Spleen (tissue), 11 donors: ENCODE measurements at regions not wholly inside any gene's neighbourhood (a gene's known extent, or its start where the extent isn't known, plus 50 kb on each side); places are given as distances from the start of the nearest gene placed in this dataset.

Source experiments
- DNase-seq: peaks from one replicate; pipeline ENCODE4 v3.0.0-alpha.2; 2020
- H3K27ac ChIP-seq, 8 donors: fragments of 200-600 bp; sonication (generic) in 7 of 8; 1 replicate in 4 of 8; 2 replicates in 4 of 8; pipeline versions ENCODE4 v1.5.0 to v1.8.0; 2016 to 2021; ENCODE audit warnings: inconsistent platforms in 4 of 8, mild to moderate bottlenecking in 4 of 8, moderate library complexity in 1 of 8
- H3K27me3 ChIP-seq, 7 donors: fragments of 200-600 bp; sonication (generic) in 6 of 7; replicated peaks in 1 of 7; 1 replicate in 4 of 7; 2 replicates in 3 of 7; pipeline versions ENCODE4 v1.5.0 to v1.8.0; 2016 to 2021; ENCODE audit warnings: inconsistent platforms in 3 of 7, mild to moderate bottlenecking in 1 of 7
- H3K36me3 ChIP-seq, 6 donors: fragments of 200-600 bp; sonication (generic) in 5 of 6; 1 replicate in 4 of 6; 2 replicates in 2 of 6; pipeline versions ENCODE4 v1.5.0 to v1.8.0; 2016 to 2021; ENCODE audit warnings: inconsistent platforms in 2 of 6
- H3K4me1 ChIP-seq, 6 donors: fragments of 200-600 bp; sonication (generic) in 5 of 6; 1 replicate in 3 of 6; 2 replicates in 3 of 6; pipeline versions ENCODE4 v1.5.0 to v1.8.0; 2016 to 2021; ENCODE audit warnings: inconsistent platforms in 3 of 6
- H3K4me3 ChIP-seq, 8 donors: fragments of 200-600 bp; sonication (generic) in 7 of 8; 1 replicate in 4 of 8; 2 replicates in 4 of 8; pipeline versions ENCODE4 v1.5.0 to v1.8.0; 2016 to 2021; ENCODE audit warnings: inconsistent platforms in 4 of 8, mild to moderate bottlenecking in 4 of 8, moderate library complexity in 2 of 8
- H3K9me3 ChIP-seq, 8 donors: fragments of 200-600 bp; sonication (generic) in 7 of 8; 1 replicate in 4 of 8; 2 replicates in 4 of 8; pipeline versions ENCODE4 v1.5.0 to v1.8.0; 2016 to 2021; ENCODE audit warnings: inconsistent platforms in 4 of 8
- POLR2A ChIP-seq, 3 donors: fragments of 450-650 bp; IDR thresholded peaks; one replicate each; pipeline ENCODE4 v1.5.1; 2017; ENCODE audit warnings: antibody characterized with exemption in 3 of 3, mild to moderate bottlenecking in 1 of 3
- POLR2AphosphoS5 ChIP-seq, 3 donors: sonication (generic); formaldehyde crosslinking; IDR thresholded peaks; one replicate each; pipeline ENCODE4 v1.5.1; 2017; ENCODE audit warnings: antibody characterized with exemption in 3 of 3
- whole genome bisulfite sequencing, 5 donors: extraction: QIAGEN DNeasy Blood & Tissue Kit in 3 of 5; methylation state at CpG; one replicate each; pipeline versions ENCODE4 v1.1.5 to v1.1.7; 2013 to 2018; 5-methylcytosine and 5-hydroxymethylcytosine counted together
- intact Hi-C: fragments of 100-400 bp; cut with DNase I; formaldehyde crosslinking; loops from one replicate; pipeline ENCODE4 v1.15.0; 2023; ENCODE audit warnings: low total_unique reads
- TF ChIP-seq, protein P1 (sequence below), 11 experiments: fragments of 200-600 bp in 7 of 11; fragments of 450-650 bp in 4 of 11; sonication (generic) in 4 of 11; IDR thresholded peaks in 8 of 11; conservative IDR thresholded peaks in 3 of 11; 1 replicate in 7 of 11; 2 replicates in 4 of 11; pipeline versions ENCODE4 v1.4.0 to v1.8.0; 2016 to 2021; ENCODE audit warnings: antibody characterized with exemption in 11 of 11, inconsistent platforms in 4 of 11, mild to moderate bottlenecking in 1 of 11
- donor health status: healthy with polysubstance abuse.
- donor health status: DM: no; HTN: no; CAD: no; lungs with moderate emphysema.
- donor health status: DM: no; HTN: no; CAD: no.
- donor health status: Bipolar disorder and iron deficiency.
- donor health status: healthy.
- donor health status: DM: no; HTN: no; CAD: no.
- donor health status: DM: yes; HTN: yes; CAD: no.

DNA sequence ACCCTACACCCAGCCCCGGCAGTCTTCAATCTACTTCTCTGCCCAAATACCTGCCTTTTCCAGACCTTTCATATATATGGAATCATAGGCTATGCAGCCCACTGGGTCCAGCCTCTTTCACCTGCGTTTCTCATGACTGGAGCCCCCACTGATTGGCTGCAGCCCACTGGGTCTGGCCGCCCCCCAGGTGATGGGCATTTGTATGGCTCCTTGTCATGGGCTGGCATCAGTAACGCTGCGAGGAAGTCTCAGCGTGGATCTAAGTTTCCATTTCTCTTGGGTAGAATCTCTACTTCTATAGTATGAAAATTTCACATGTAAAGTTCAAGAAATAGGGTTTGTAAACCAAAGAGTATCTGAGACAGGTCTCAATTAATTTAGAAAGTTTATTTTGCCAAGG, 281.9 kb downstream of the NDUFA10 start:
- TF ChIP-seq, protein P1, sequence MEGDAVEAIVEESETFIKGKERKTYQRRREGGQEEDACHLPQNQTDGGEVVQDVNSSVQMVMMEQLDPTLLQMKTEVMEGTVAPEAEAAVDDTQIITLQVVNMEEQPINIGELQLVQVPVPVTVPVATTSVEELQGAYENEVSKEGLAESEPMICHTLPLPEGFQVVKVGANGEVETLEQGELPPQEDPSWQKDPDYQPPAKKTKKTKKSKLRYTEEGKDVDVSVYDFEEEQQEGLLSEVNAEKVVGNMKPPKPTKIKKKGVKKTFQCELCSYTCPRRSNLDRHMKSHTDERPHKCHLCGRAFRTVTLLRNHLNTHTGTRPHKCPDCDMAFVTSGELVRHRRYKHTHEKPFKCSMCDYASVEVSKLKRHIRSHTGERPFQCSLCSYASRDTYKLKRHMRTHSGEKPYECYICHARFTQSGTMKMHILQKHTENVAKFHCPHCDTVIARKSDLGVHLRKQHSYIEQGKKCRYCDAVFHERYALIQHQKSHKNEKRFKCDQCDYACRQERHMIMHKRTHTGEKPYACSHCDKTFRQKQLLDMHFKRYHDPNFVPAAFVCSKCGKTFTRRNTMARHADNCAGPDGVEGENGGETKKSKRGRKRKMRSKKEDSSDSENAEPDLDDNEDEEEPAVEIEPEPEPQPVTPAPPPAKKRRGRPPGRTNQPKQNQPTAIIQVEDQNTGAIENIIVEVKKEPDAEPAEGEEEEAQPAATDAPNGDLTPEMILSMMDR (IDR thresholded peaks at IDR 0.05 in 8 of 11, conservative IDR thresholded peaks at IDR 0.05 in 3 of 11), result no peak
- WGBS, 5 donors, result 92 to 98% (median 92%) methylated on average over 6 of the region's 6 CpGs
- DNase-seq, result no peak
- H3K36me3 ChIP-seq, result no peaks in the 10 kb centered on the region
- H3K4me3 ChIP-seq, result no peak overlapping the region
- intact Hi-C loops, result no loop called here
- H3K27me3 ChIP-seq, result peaks cover 0 to 6% (median 0%) of the 10 kb centered on the region in 7 donors
- no peaks in the 10 kb centered on the region for H3K9me3 ChIP-seq
- H3K4me1 ChIP-seq, result peaks cover 0 to 9% (median 0%) of the 10 kb centered on the region in 6 donors
- no peak overlapping the region for H3K27ac ChIP-seq

DNA sequence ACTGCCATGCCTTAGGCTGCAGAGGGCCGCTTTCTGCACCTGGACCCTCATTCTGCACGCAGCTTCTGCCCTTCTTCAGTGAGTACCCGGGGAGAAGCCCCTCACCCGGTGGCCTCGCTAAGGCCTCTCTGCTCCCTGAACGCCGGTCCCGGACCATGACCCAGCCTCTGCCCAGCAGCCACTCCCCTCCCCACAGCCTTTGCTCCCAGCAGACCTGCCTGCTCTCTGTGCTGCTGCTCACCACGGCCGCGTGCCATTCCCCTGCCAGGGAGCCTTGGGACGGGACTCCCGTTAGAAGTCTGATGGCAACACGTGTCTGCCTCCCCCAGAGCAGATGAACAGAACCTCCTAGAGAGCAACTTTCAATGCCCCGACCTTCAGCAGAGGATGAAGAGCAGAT, 282.8 kb downstream of the NDUFA10 start:
- WGBS, 5 donors, result 81 to 91% (median 86%) methylated on average over 13 to 15 of the region's 15 CpGs

GRCh38 chr2:239739206-239739605, 285.9 kb downstream of the NDUFA10 start:
- no peak overlapping the region for H3K4me3 ChIP-seq
- no peak overlapping the region for H3K27ac ChIP-seq
- intact Hi-C loops, result no loop called here
- H3K27me3 ChIP-seq, result peaks cover 0 to 26% (median 0%) of the 10 kb centered on the region in 7 donors
- H3K36me3 ChIP-seq, result no peaks in the 10 kb centered on the region
- DNase-seq, result no peak
- no peaks in the 10 kb centered on the region for H3K4me1 ChIP-seq
- peaks cover 0 to 7% (median 3%) of the 10 kb centered on the region in 8 donors for H3K9me3 ChIP-seq
- TF ChIP-seq, protein P1 (IDR thresholded peaks at IDR 0.05 in 8 of 11, conservative IDR thresholded peaks at IDR 0.05 in 3 of 11), result no peak
- no peak for TF ChIP-seq POLR2A (IDR thresholded peaks at IDR 0.05)
- TF ChIP-seq POLR2AphosphoS5 (IDR thresholded peaks at IDR 0.05), result no peak
- 78 to 94% (median 83%) methylated on average over 8 of the region's 8 CpGs for WGBS, 5 donors

More for the DNA sequence above, 282.8 kb downstream of the NDUFA10 start:
- Histone ChIP-seq H3K36me3 (no peaks in the 10 kb centered on the region), H3K27ac (no peak overlapping the region), H3K4me1 (peaks cover 0 to 3% (median 0%) of the 10 kb centered on the region in 6 donors), H3K4me3 (no peak overlapping the region), H3K9me3 (no peaks in the 10 kb centered on the region), H3K27me3 (peaks cover 0 to 6% (median 0%) of the 10 kb centered on the region in 7 donors)
- no peak for DNase-seq
- no peak for TF ChIP-seq POLR2A (IDR thresholded peaks at IDR 0.05)
- TF ChIP-seq, protein P1 (IDR thresholded peaks at IDR 0.05 in 8 of 11, conservative IDR thresholded peaks at IDR 0.05 in 3 of 11), result no peak
- no peak for TF ChIP-seq POLR2AphosphoS5 (IDR thresholded peaks at IDR 0.05)
- intact Hi-C loops, result no loop called here

DNA sequence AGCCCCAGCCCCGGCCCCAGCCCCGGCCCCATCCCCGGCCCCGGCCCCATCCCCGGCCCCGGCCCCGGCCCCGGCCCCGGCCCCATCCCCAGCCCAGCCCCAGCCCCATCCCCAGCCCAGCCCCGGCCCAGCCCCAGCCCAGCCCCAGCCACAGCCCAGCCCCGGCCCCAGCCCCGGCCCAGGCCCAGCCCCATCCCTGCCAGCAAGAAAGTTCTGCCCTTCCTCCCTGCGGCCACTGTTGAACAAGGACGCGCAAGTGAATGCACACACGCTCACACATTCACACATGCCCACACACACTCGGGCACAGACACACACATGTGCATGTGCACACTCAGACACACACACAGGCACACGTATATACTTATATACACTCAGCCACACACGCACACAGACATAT, 287.0 kb downstream of the NDUFA10 start:
- TF ChIP-seq, protein P1 (IDR thresholded peaks at IDR 0.05 in 8 of 11, conservative IDR thresholded peaks at IDR 0.05 in 3 of 11), result no peak
- Histone ChIP-seq H3K4me3 (no peak overlapping the region), H3K36me3 (no peaks in the 10 kb centered on the region), H3K9me3 (peaks cover 0 to 16% (median 9%) of the 10 kb centered on the region in 8 donors), H3K27ac (no peak overlapping the region), H3K4me1 (no peaks in the 10 kb centered on the region), H3K27me3 (peaks cover 0 to 26% (median 0%) of the 10 kb centered on the region in 7 donors)
- 65 to 96% (median 74%) methylated on average over 6 to 19 of the region's 19 CpGs for WGBS, 5 donors
- intact Hi-C loops, result no loop called here
- no peak for DNase-seq
